ENCODE measurements at regions not wholly inside any gene's neighbourhood (a gene's known extent, or its start where the extent isn't known, plus 50 kb on each side); places are given as distances from the start of the nearest gene placed in this dataset.

GRCh38 chr12:124410354-124411175, 115.7 kb downstream of the RFLNA start:
- RAD21 ChIA-PET (ENCODE audit: unreplicated experiment), result no interaction called here
- ATAC-seq, result no peak
- intact Hi-C loops (cut with micrococcal nuclease; ENCODE audit: unreplicated experiment) (no loop called here), in situ Hi-C loops (cut with MboI) (no loop called here)
- SMC1A ChIA-PET (ENCODE audit: uncharacterized antibody, unreplicated experiment), result no interaction called here
- TF ChIP-seq IRF3 (IDR thresholded peaks at IDR 0.05) (no peak), PML (IDR thresholded peaks at IDR 0.05; ENCODE audit: low read length) (no peak), CREB1 (IDR thresholded peaks at IDR 0.05; ENCODE audit: low read depth) (no peak), KDM1A (IDR thresholded peaks at IDR 0.05; ENCODE audit: borderline replicate concordance) (no peak), TCF7 (IDR thresholded peaks at IDR 0.05; ENCODE audit: borderline replicate concordance) (no peak), HCFC1 (IDR thresholded peaks at IDR 0.05; ENCODE audit: low read length) (no peak), WRNIP1 (IDR thresholded peaks at IDR 0.05; ENCODE audit: borderline replicate concordance, low read depth, low read length) (no peak), YY1 (IDR thresholded peaks at IDR 0.05; ENCODE audit: low read depth, low read length) (no peak), HDGF (IDR thresholded peaks at IDR 0.05) (no peak)
- H3K79me2 ChIP-seq (ENCODE audit: control insufficient read depth, insufficient read depth, low read length), result no peaks in the 10 kb centered on the region
- WGBS (ENCODE audit: insufficient coverage, insufficient replicate concordance, low lambda C conversion rate, missing lambda C conversion rate), result 90% methylated on average over 12 of the region's 15 CpGs
- H4K20me1 ChIP-seq (ENCODE audit: control insufficient read depth, insufficient read depth), result no peaks in the 10 kb centered on the region
- CTCF ChIA-PET, result no interaction called here
- no peak for FAIRE-seq
- H3K4me3 ChIP-seq, result no peak overlapping the region
- no peaks in the 10 kb centered on the region for H3K4me1 ChIP-seq (ENCODE audit: control insufficient read depth, insufficient read depth, low read length)
- H3K27ac ChIP-seq (ENCODE audit: control insufficient read depth, insufficient read depth), result no peak overlapping the region
- POLR2A ChIA-PET, result no interaction called here
- no peak overlapping the region for H3K4me2 ChIP-seq (ENCODE audit: control insufficient read depth, insufficient read depth)
- H3K9me3 ChIP-seq (replicated peaks; ENCODE audit: control insufficient read depth, insufficient read depth, low read length), result no peaks in the 10 kb centered on the region
- H3K36me3 ChIP-seq (ENCODE audit: control insufficient read depth in 2 of 2, insufficient read depth in 2 of 2, low read length in 1 of 2), result peaks cover 12 to 19% of the 10 kb centered on the region in 2 experiments; a peak in 3 of 4 replicates
- no peaks in the 10 kb centered on the region for H3K27me3 ChIP-seq (replicated peaks in 1 of 2; ENCODE audit: control insufficient read depth in 2 of 2, insufficient read depth in 2 of 2, low read length in 1 of 2)
- H3K9ac ChIP-seq (ENCODE audit: control insufficient read depth, insufficient read depth, low read length), result no peak overlapping the region
- no peak for DNase-seq (ENCODE audit: low read depth, low spot score)
- H2AFZ ChIP-seq (ENCODE audit: control insufficient read depth, low read depth, low read length), result no peak overlapping the region
- BruUV-seq (replicated peaks), result no TSS peak

Measured in GM12878 (cell line).